Kidney tubule cell (primary cell): ENCODE measurements at regions not wholly inside any gene's neighbourhood (a gene's known extent, or its start where the extent isn't known, plus 50 kb on each side); places are given as distances from the start of the nearest gene placed in this dataset.

Source experiments
- DNase-seq: peaks from one replicate; pipeline ENCODE4 v3.0.0-alpha.2; 2018; ENCODE audit warnings: low spot score

DNA sequence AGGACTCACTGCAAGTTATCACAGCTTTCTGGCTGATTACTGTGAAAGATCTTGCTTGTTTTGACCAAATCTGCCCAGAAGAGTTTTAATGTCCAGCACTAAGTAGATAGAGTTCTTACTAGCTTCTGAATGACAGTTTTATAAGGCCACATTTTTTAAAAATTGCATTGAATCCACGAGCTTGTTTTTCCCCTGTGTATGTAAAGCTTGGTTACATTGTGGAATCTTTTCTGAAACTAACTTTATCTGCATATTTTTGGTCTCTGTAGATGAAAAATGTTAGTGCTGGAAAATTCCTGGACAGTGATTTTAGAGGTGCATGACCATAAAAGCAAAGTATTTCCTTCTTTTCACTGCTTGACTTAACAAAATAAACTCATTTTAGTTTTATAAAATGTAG lies 650.3 kb upstream of the FAM241A start:
- no peak for DNase-seq

DNA sequence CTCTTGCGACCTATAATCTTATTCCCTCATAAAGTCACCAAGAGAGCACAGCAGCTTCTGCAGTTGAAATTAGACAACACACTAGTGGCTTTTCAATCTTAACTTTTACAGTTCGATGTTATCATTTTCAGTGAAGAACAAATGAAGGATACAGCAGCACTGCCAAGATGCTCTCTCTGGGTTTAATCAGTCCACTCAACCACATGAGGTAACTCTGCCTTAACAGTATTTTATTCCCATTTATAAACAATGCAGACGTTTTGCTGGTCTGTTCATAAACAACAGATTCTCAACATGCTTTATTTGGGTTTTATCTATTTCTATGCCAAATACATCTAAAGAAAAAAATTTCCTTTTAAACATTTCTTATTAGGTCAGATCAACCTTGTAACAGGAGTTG lies 646.0 kb upstream of the FAM241A start:
- no peak for DNase-seq

DNA sequence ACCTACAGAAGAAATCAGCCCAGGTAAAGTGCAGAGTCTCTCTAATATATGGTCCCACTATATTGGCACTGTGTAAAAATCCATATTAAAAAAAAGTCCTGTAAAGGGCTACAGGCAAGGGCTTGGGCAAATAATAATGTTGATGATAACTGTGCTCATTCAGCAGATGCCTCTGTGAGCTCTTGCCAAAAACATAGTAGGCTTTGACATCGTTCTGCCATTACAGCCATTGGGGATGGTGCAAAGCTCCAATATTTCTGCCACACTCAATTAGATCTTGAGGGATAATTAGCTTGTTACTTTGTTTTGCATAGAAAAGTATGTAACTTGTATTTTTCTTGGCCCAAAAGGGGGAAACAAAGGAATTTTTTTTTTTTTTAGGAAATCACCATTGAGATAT lies 645.5 kb upstream of the FAM241A start:
- DNase-seq: no peak

DNA sequence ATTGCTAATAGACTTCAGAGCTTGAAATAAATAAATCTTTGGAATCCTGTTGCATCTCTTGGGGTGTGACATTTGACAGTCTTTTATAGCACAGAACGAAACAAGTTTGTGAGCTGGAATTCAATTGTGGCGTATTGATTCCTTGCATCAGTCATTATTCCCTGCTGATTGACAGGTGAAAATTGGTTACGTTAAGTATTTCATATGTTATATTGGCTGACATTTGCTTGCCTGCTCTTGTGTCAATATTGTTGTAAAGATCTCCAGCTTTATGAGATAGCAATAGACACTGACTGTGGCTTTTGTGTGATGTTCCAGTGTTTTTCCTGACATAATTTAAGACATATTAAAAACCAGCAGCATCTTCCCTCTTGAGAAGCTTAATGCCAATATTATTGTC lies 644.4 kb upstream of the FAM241A start:
- no peak for DNase-seq

DNA sequence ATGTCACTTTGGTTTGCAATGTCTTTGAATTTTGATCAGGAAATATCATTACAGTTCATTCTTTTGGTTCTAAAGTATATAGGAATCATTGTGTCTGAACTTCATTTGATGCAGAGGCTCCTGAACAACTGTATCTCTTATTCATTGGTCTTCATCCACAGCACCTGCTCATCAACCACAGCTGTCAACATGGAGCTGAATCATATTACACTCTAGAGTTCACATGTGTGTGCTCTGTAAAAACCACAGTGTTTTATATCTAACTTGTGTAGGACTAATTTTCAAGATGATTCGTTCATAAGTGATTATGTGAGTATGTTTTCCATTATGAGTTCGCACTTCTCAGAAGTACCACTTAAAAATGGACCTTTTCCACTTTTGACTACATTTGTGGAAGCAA lies 643.3 kb upstream of the FAM241A start:
- DNase-seq: no peak

DNA sequence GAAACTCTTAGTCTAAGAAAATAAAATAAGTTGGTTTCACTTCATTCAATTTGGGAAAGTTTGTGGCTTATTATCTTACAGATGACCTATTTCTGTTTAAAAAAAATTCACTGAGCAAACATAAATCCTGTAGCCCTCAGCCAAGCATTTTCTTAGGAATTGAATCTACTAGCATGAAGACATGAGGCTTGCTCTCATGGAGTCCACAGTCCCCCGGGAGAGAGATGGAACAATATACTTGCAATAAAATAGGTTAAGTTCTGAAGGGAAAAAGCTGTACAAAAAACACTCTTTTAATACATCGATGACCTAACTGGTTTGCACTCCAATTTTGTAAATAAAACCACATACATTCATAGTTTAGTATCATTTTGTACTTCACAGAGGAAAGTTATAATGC lies 642.6 kb upstream of the FAM241A start:
- DNase-seq: no peak

DNA sequence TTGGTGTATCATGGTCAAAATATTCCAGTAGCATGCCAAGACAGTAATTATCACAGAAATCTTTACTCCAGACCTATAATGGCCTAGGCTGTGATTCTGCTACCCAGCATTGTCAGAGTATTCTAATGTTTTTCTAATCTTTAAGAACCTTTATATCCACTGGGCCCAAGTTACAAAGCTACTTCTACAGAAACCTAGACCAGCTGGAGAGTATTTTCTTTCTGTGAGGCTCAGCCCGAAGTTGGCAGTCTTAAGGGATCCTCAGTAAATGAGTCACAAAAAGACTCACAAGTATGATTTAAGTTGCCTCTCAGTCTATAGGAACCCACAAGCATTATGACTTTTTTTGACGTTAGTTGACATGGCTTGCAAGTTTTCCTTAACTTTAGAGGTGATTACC lies 638.5 kb upstream of the FAM241A start:
- DNase-seq: no peak

DNA sequence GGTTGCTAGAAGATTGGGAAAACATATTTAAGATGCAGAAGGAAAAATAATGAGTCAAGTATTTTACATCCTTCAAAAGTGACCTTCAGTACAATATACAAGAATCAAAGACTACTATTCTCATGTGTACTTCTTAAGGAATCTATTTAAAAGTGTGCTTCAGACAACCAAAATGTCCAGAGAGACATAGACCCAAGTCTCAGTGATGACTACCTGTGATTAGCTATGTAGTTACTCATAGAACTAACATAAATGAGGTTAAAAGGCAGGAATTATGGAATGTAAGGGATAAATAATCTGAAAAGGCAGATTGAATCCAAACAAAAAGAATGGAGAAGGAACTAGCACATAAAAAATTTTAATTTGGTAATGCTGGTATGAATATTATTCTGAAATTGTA lies 634.7 kb upstream of the FAM241A start:
- DNase-seq: no peak

DNA sequence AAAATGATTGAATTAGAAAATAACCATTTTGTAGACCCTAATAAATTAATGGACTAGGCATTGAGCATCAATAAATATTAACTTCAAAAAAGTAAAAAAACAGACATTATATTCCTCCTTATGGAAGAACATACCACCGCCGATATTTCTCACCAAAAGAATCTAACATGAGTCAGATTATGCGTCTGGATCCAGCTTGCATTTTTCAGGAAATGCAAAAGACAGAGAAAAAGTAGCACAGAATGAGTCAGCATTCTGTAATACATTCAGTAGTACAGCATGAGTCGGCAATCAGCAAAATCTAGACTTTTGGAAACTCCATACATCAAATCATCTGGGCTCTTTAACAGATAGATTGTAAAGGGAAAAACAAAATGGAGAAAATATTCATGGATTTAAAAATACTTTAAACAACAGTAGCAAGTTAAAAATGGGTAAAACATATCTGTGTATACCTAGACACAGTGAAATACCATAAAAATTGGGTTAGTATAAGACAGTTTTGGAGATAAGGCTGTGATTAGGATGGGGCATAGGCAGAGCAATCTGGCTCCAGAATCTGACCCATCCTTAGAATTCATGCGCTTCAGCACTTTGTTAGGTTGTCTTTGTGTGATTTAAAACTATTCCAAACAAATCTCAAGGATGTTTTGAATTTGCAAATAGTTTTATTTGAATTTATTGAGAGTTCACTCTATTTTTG lies 633.0 kb upstream of the FAM241A start:
- peak; percentile 56 for DNase-seq

DNA sequence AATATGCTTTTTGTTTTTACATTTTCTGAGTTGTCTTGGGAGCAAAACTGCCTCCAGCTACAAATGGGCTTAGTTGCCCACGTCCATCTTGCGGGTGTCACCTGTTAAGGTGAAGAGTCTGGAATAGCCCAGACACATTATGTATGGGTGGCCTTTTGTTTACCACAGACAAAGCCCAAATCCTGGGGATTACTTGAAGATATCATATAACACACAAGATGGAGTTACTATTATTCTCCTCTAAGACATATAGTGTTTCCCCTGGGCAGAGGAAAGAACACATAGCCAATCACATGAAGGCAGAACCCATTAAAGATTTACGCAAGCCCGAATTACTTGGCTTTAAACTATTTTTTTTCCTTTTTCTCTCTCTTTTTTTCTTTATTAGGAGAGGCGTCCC lies 625.6 kb upstream of the FAM241A start:
- no peak for DNase-seq

DNA sequence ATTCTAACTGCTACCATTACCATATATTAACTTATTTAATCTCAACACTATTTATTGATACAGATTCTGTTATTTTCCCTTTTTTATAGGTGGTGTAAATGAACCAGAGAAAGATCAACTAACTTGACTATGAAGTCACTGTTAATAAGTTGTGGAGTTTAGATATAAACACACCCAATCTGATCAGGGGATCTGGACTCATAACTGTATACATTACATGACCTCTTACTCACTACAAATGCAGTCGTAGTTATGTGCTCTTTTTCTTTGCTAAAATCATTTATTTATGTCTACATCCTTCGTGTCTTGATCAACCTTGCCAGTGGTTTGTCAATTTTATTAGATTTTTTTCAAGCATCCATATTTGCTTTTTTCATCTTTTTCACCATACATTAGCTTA lies 614.8 kb upstream of the FAM241A start:
- no peak for DNase-seq

DNA sequence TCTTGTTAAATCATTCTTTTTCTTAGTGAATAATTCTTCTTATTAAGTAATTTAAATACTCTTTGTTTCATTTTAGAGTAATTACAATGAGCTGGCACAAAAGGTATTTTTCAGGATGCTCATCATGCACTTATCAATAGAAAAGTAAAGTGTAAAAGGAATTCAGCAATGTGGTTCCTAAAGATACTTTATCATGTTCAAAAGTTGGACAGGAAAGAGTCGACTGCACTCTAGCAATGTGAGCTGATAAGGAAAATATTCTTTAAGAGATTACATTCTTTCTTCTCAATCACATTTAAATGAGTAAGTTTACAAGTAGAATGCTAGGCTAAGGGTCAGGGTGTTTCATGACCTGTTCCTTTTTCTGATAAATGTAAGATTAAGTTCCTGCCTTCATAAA lies 609.5 kb upstream of the FAM241A start:
- DNase-seq: no peak

DNA sequence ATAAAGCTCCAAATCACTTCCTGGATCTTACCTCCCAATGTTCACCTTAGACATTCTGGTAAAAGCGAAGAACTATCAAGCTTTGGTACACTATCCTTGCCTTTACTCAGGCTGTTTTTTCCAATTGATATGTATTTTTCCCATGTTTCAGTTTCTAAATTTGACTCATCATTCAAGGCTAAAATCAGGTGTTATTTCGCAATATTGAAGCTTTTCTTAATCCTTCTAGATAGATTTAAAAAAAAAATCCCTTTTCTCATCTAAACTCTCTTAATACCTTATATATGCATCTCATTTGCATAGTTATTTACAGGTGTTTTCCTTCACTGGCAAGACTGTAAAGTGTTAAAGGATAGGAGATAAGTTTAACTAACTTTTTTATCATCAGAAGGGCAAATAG lies 608.1 kb upstream of the FAM241A start:
- DNase-seq: no peak

DNA sequence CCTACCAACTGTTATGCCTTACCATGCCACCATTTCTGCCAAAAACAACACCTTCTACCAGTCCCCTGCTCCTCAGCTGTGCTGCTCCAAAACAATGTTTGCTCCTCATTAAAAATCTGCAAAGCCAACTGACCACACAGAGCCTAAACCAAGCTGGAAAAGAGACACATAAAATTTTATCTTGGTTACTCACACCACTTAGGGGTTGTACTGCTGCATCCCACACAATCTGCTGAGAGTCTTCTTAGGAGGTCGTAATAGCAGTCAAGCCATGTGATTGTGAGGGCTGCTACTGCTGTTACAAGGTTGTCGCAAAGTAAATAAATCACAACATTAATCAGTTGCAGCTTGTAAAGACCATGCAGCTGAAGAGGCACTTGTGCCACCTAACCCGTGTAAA lies 607.4 kb upstream of the FAM241A start:
- no peak for DNase-seq

DNA sequence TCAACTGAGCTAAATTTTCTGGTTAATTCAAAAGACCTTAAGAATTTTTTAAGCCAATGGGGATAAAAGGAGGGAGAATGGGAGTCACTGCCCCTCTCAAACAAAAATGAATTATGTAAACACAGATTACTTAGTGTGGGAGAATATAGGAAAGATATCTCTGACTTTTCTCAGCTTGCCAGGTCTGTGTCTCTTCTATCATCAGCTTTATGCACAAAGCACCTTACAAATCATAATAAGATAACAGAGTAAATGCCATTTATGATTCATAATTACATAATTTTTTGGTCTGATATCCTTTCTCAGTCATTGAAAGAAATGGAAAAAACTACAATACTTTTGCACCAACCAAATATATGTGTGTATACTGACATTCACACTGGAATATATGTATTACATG lies 604.6 kb upstream of the FAM241A start:
- no peak for DNase-seq

DNA sequence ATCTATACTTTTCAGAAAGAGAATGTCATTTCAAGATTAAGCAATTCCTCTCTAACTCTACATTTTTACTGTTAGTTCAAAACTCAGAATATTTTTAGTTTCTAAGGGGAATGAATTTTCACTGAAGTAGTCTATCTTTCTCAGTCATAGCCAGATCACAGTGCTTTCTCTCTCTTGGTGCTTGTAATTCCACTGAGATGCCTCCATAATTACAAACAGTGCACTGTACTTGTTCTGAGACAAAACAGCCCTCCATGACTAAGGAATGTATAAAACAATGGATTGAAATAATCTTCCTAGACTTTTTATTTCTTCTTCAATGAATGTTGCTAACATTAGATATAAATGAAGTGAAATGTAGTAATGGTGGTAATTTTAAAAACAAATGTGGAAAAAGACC lies 603.2 kb upstream of the FAM241A start:
- no peak for DNase-seq

DNA sequence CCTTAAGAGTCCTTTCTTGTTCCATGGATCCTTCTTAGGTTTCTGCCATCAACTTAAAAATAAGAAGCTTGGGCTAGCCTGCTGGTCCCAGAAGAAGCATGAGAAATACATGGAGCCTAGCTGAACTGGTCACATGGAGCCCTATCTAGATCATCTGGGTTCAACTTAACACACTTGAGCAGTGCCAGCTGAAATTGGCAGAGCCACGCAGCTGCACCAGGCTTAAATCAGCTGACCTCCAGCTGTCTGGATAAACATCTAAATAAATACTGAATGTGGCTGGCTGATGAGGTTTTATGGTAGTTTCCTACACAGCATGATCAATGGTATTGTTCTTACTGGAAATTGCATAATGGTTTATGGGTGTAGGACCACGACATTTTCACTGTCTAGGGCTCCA lies 598.4 kb upstream of the FAM241A start:
- no peak for DNase-seq

DNA sequence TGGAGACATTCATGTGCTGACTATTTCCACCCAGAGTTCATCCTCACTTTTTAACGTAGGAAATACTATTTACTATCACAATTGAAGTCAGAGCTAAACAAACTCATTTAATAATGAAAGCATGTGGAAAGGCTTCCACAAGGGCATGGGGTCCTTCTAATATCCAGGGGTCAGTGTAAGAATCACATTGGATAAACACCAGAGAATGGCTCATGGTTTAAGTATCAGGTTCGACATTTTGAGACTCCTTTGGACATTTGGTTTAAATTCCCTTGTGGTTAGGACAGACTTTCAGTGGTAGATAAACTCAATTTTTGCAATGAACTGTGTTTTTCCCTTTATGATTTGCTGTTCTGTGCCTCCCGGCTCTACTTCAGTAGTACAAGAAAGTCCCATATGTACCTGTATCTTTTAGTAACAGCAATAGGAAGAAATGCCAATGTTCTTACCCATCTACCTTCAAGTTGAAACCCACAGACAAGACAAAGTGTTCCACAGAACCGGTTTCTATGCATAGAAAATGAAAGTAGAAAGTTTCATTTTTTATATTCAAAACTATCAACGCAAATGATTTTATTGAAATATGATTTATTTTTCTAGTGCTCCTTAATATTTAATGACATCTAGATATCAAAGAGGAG lies 589.0 kb upstream of the FAM241A start:
- no peak for DNase-seq

DNA sequence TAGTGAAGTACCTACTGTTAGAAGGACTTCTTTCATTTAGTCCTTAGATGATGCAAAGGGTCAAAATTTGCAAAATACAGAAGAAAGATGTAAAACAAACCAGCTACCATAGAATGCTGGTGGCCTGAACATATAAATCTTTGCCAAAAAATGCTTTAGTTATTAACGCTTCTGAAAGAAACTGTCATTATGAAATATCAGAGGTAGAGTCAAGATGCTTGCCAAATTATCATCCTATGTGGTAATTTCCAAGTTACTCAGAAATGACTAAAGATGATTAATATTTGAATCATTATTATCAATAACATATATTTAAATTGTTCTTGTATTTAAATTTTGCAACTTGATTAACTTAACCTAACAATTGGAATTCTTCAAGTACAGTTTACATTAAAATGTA lies 588.4 kb upstream of the FAM241A start:
- no peak for DNase-seq

DNA sequence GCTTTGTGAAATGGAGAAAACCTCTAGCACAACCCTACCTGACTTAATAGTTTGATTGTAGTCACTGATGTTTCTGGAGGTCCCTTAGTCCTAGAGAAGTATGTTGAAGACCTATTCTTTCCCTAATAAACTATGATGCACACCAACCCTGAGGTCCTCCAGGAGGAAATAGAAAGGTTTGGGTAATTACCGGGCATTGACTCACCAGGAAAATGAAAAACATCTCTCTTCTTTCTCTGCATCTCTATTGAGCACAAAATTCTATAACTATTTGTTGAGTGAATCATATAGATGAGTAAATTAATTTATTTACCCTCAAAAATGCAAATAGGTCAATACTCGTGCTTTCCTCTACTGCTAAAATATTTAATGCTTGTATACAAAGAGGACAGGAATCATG lies 582.4 kb upstream of the FAM241A start:
- no peak for DNase-seq

DNA sequence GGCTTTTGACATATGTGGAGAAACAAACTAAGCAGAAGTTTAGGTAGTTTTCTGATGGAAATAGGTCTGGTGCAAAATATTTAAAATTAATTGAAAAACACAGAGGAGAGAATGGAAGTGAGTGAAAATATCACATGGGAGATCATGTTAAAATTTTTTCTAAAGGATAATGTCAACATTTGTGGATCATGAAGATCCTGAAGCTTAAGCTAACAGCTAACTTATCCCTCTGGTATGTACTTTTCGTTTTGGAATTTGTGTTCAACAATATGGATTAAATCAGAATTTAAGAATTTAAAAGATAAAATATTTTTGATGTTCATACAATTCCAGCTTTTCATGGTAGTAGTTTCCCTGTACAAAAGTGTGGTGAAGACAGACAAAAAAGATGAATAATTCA lies 572.8 kb upstream of the FAM241A start:
- DNase-seq: no peak

DNA sequence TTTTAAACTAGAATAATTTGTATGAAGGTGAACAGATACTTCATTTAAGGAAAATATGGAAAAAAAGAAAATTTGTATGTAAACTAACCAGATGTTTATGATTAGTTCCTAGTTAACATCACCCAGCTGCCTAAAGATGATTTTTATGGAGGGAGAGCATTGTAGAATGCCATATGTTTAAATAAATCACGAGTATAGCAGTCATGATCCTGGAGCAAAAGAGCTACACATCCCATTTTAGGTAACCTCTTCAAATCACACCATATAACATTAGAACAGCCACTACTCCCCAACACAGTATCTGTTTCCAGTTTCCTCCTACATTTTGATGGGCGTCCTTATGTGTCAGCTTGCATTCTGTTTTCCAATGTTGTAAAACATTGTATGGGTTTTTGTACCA lies 571.9 kb upstream of the FAM241A start:
- no peak for DNase-seq

DNA sequence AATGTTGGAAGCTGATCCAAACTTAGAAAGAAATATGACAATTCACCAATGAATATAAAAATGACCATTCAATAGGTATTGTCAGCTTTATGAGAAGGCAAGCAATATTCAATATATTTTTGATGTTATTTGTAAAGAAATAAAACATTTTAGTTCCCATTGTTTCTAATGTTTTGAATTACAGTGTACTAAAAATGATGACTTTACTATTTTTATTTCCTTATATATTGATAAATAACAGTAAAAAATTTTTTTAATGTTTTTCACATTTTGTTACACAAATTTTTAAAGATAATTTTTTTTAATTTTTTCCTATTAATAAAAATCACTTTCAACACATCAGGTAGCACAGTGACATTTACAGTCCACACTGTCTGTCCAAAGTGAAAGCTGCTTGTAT lies 565.5 kb upstream of the FAM241A start:
- DNase-seq: no peak

DNA sequence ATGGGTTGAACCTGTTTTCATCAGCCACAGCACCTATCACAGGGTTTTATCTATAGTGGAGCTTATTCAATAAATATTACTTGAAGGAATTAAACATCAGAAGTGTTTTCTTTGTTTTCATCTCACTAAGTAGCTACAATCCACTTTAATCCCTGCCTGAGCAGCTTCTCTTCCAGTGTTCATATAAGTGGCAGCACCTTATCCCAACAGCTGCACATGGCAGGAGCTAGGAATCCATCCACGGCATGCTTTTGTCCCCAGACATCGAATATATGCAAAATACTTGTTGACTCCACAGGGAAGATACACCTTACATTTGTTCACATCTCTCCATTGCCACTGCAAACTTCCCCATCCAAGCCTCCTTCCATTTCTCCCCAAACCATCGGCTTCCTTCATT lies 549.8 kb upstream of the FAM241A start:
- DNase-seq: no peak
